Superior temporal gyrus (tissue), 1 donor: ENCODE measurements at regions not wholly inside any gene's neighbourhood (a gene's known extent, or its start where the extent isn't known, plus 50 kb on each side); places are given as distances from the start of the nearest gene placed in this dataset.
"Not testable (repeated sequence)": the region's sequence is repeated elsewhere in the genome, so short reads cannot be mapped to it uniquely, and the experiment has no call there.

Source experiments
- DNase-seq: peaks from one replicate; pipeline ENCODE4 v3.0.0-alpha.2; 2016; ENCODE audit errors: extremely low spot score

- DNase-seq = no peak
These were observed 51.2 kb upstream of the LBX1 start for GRCh38 chr10:101280511-101280910.

GRCh38 chr10:101280921-101281320 is 51.7 kb upstream of the LBX1 start:
- DNase-seq = not testable (repeated sequence)

- no peak for DNase-seq
These were observed 53.7 kb upstream of the LBX1 start for GRCh38 chr10:101282947-101283346.

- no peak for DNase-seq
These were observed 54.5 kb upstream of the LBX1 start for GRCh38 chr10:101283762-101284100.

GRCh38 chr10:101284101-101284743 is 55.0 kb upstream of the LBX1 start:
- no peak for DNase-seq

- no peak for DNase-seq
These were observed 55.6 kb upstream of the LBX1 start for GRCh38 chr10:101284744-101285463.

- no peak for DNase-seq
These were observed 56.3 kb upstream of the LBX1 start for GRCh38 chr10:101285519-101286070.

GRCh38 chr10:101286248-101287046 is 57.2 kb upstream of the LBX1 start:
- no peak for DNase-seq

- DNase-seq = no peak
These were observed 58.1 kb upstream of the LBX1 start for GRCh38 chr10:101287183-101287996.

GRCh38 chr10:101287997-101288635 is 58.9 kb upstream of the LBX1 start:
- no peak for DNase-seq

GRCh38 chr10:101289541-101289940 is 60.3 kb upstream of the LBX1 start:
- DNase-seq = no peak

GRCh38 chr10:101290431-101290830 is 61.2 kb upstream of the LBX1 start:
- DNase-seq = no peak

GRCh38 chr10:101290881-101291280 is 61.6 kb upstream of the LBX1 start:
- DNase-seq = no peak

GRCh38 chr10:101291331-101292193 is 62.3 kb upstream of the LBX1 start:
- no peak for DNase-seq

- peak; percentile 71 for DNase-seq
These were observed 61.6 kb upstream of the BTRC start for GRCh38 chr10:101292194-101293006.

GRCh38 chr10:101293007-101293723 is 60.8 kb upstream of the BTRC start:
- DNase-seq = no peak

GRCh38 chr10:101294109-101294508 is 59.9 kb upstream of the BTRC start:
- DNase-seq = no peak

- DNase-seq = no peak
These were observed 58.7 kb upstream of the BTRC start for GRCh38 chr10:101295261-101295660.
